ENCODE measurements at regions not wholly inside any gene's neighbourhood (a gene's known extent, or its start where the extent isn't known, plus 50 kb on each side); places are given as distances from the start of the nearest gene placed in this dataset.
"Not testable (repeated sequence)": the region's sequence is repeated elsewhere in the genome, so short reads cannot be mapped to it uniquely, and the experiment has no call there.

- WGBS: 92% methylated on average over 2 of the region's 2 CpGs
- no peaks in the 10 kb centered on the region for H3K36me3 ChIP-seq
- TF ChIP-seq CTCF (IDR thresholded peaks at IDR 0.05) (no peak), POLR2AphosphoS5 (IDR thresholded peaks at IDR 0.05) (no peak), POLR2A (IDR thresholded peaks at IDR 0.05) (no peak)
- no peak overlapping the region for H3K4me3 ChIP-seq
- H3K4me1 ChIP-seq (replicated peaks): no peaks in the 10 kb centered on the region
- intact Hi-C loops (cut with DNase I): no loop called here
- no peak overlapping the region for H3K27ac ChIP-seq
- no peaks in the 10 kb centered on the region for H3K27me3 ChIP-seq (replicated peaks; ENCODE audit: insufficient read depth)
- DNase-seq (ENCODE audit: low spot score): no peak
- H3K9me3 ChIP-seq: no peaks in the 10 kb centered on the region
Observed at GRCh38 chr4:33107814-33108213, 2387.6 kb downstream of the PCDH7 start.

- intact Hi-C loops (cut with DNase I): no loop called here
- H3K27me3 ChIP-seq (replicated peaks; ENCODE audit: insufficient read depth): no peaks in the 10 kb centered on the region
- H3K4me1 ChIP-seq (replicated peaks): no peaks in the 10 kb centered on the region
- TF ChIP-seq CTCF (IDR thresholded peaks at IDR 0.05): no peak
- TF ChIP-seq POLR2AphosphoS5 (IDR thresholded peaks at IDR 0.05): no peak
- no peak for TF ChIP-seq POLR2A (IDR thresholded peaks at IDR 0.05)
- no peaks in the 10 kb centered on the region for H3K36me3 ChIP-seq
- H3K27ac ChIP-seq: no peak overlapping the region
- no peak for DNase-seq (ENCODE audit: low spot score)
- H3K4me3 ChIP-seq: no peak overlapping the region
- no peaks in the 10 kb centered on the region for H3K9me3 ChIP-seq
- 94% methylated on average over 1 of the region's 1 CpG for WGBS
Observed at GRCh38 chr4:33111117-33111516, 2390.9 kb downstream of the PCDH7 start.

- no peak for TF ChIP-seq POLR2AphosphoS5 (IDR thresholded peaks at IDR 0.05)
- TF ChIP-seq CTCF (IDR thresholded peaks at IDR 0.05): no peak
- no peak for TF ChIP-seq POLR2A (IDR thresholded peaks at IDR 0.05)
- H3K36me3 ChIP-seq: no peaks in the 10 kb centered on the region
Observed at GRCh38 chr4:33116871-33117270, 2396.7 kb downstream of the PCDH7 start.

GRCh38 chr4:33126002-33126401 is 2405.8 kb downstream of the PCDH7 start:
- no peak for DNase-seq (ENCODE audit: low spot score)
- Histone ChIP-seq H3K9me3 (no peaks in the 10 kb centered on the region), H3K4me3 (no peak overlapping the region), H3K27me3 (replicated peaks; ENCODE audit: insufficient read depth) (no peaks in the 10 kb centered on the region), H3K4me1 (replicated peaks) (no peaks in the 10 kb centered on the region), H3K27ac (no peak overlapping the region), H3K36me3 (no peaks in the 10 kb centered on the region)
- no peak for TF ChIP-seq POLR2A (IDR thresholded peaks at IDR 0.05)
- TF ChIP-seq CTCF (IDR thresholded peaks at IDR 0.05): no peak
- no peak for TF ChIP-seq POLR2AphosphoS5 (IDR thresholded peaks at IDR 0.05)
- intact Hi-C loops (cut with DNase I): no loop called here
- WGBS: 100% methylated on average over 1 of the region's 1 CpG

More at GRCh38 chr4:33116871-33117270, 2396.7 kb downstream of the PCDH7 start:
- Histone ChIP-seq H3K27ac (no peak overlapping the region), H3K4me1 (replicated peaks) (no peaks in the 10 kb centered on the region), H3K27me3 (replicated peaks; ENCODE audit: insufficient read depth) (no peaks in the 10 kb centered on the region), H3K9me3 (no peaks in the 10 kb centered on the region), H3K4me3 (no peak overlapping the region)
- 89% methylated on average over 3 of the region's 3 CpGs for WGBS
- DNase-seq (ENCODE audit: low spot score): no peak
- intact Hi-C loops (cut with DNase I): no loop called here

GRCh38 chr4:33130662-33131061 is 2410.5 kb downstream of the PCDH7 start:
- DNase-seq (ENCODE audit: low spot score); H3K4me1 ChIP-seq (replicated peaks); H3K27me3 ChIP-seq (replicated peaks; ENCODE audit: insufficient read depth); H3K36me3 ChIP-seq; H3K27ac ChIP-seq; H3K9me3 ChIP-seq; H3K4me3 ChIP-seq; intact Hi-C loops (cut with DNase I): not testable (repeated sequence)
- 90% methylated on average over 1 of the region's 1 CpG for WGBS
